HEK293T (cell line): ENCODE measurements at regions not wholly inside any gene's neighbourhood (a gene's known extent, or its start where the extent isn't known, plus 50 kb on each side); places are given as distances from the start of the nearest gene placed in this dataset.

ENCODE experiments used
- FOXA1 ChIP-seq: fragments of 450-650 bp; IDR thresholded peaks from 2 replicates; pipeline ENCODE4 v1.6.1; 2016; ENCODE audit warnings: mild to moderate bottlenecking
- FOXM1 ChIP-seq: fragments of 450-650 bp; IDR thresholded peaks from 2 replicates; pipeline ENCODE4 v1.6.1; 2017; ENCODE audit warnings: mild to moderate bottlenecking, borderline replicate concordance
- PKNOX1 ChIP-seq: fragments of 450-650 bp; IDR thresholded peaks from 2 replicates; pipeline ENCODE4 v1.6.1; 2016
- SP1 ChIP-seq: fragments of 450-650 bp; IDR thresholded peaks from 2 replicates; pipeline ENCODE4 v1.6.1; 2017
- SUZ12 ChIP-seq: fragments of 450-650 bp; IDR thresholded peaks from 2 replicates; pipeline ENCODE4 v1.6.1; 2016; ENCODE audit warnings: mild to moderate bottlenecking
- TARDBP ChIP-seq: fragments of 450-650 bp; IDR thresholded peaks from 2 replicates; pipeline ENCODE4 v1.6.1; 2016
- ZNF384 ChIP-seq: fragments of 450-650 bp; IDR thresholded peaks from 2 replicates; pipeline ENCODE4 v1.6.1; 2016

- no peak for TF ChIP-seq SUZ12
- TF ChIP-seq SP1: no peak
- no peak for TF ChIP-seq PKNOX1
- no peak for TF ChIP-seq FOXM1
- no peak for TF ChIP-seq TARDBP
- no peak for TF ChIP-seq FOXA1
- TF ChIP-seq ZNF384: no peak
Measured at GRCh38 chr20:16195671-16196070, 377.6 kb downstream of the KIF16B start.
